ENCODE measurements at regions not wholly inside any gene's neighbourhood (a gene's known extent, or its start where the extent isn't known, plus 50 kb on each side); places are given as distances from the start of the nearest gene placed in this dataset.

- TF ChIP-seq CTCF (IDR thresholded peaks at IDR 0.05), result no peak
- TF ChIP-seq POLR2AphosphoS5 (IDR thresholded peaks at IDR 0.05), result no peak
- TF ChIP-seq POLR2A (IDR thresholded peaks at IDR 0.05), result no peak
Measured at GRCh38 chr6:166806217-166806838, 150.0 kb downstream of the RNASET2 start.
